SK-N-SH treated with all-trans-retinoic acid at 6 μM for 48 hours (cell line): ENCODE measurements at regions not wholly inside any gene's neighbourhood (a gene's known extent, or its start where the extent isn't known, plus 50 kb on each side); places are given as distances from the start of the nearest gene placed in this dataset.
A peak's percentile ranks its signal among the peaks of the same experiment; 100 is the strongest.

Experiments used
- ATAC-seq: fragments of 200-7000 bp; cut with Tn5 transposase; 3 replicates; pipeline ENCODE4 v1.9.1; 2020; ENCODE audit warnings: mild to moderate bottlenecking, moderate library complexity
- ARNTL ChIP-seq: fragments of 450-650 bp; formaldehyde crosslinking; IDR thresholded peaks from 2 replicates; pipeline ENCODE4 v1.5.0; 2020; ENCODE audit warnings: low read depth, mild to moderate bottlenecking, moderate library complexity, borderline replicate concordance
- BACH2 ChIP-seq: fragments of 250-450 bp; sonication (Bioruptor Pico); IDR thresholded peaks from 2 replicates; pipeline ENCODE4 v1.9.0; 2021; ENCODE audit warnings: mild to moderate bottlenecking, borderline replicate concordance
- CSDC2 ChIP-seq: fragments of 250-450 bp; sonication (Bioruptor Pico); IDR thresholded peaks from 2 replicates; pipeline ENCODE4 v1.5.0; 2020; ENCODE audit warnings: mild to moderate bottlenecking, moderate library complexity
- ESRRG ChIP-seq: fragments of 250-450 bp; sonication (Bioruptor Pico); IDR thresholded peaks from 2 replicates; pipeline ENCODE4 v1.6.1; 2021; ENCODE audit warnings: mild to moderate bottlenecking
- GLIS3 ChIP-seq: fragments of 250-450 bp; sonication (Bioruptor Pico); IDR thresholded peaks from 2 replicates; pipeline ENCODE4 v1.5.0; 2020; ENCODE audit warnings: mild to moderate bottlenecking, moderate library complexity
- ISL1 ChIP-seq: fragments of 250-450 bp; sonication (Bioruptor Pico); IDR thresholded peaks from 2 replicates; pipeline ENCODE4 v2.1.2; 2022; ENCODE audit warnings: mild to moderate bottlenecking, moderate library complexity
- PPARA ChIP-seq: fragments of 250-450 bp; sonication (Bioruptor Pico); IDR thresholded peaks from 2 replicates; pipeline ENCODE4 v1.5.0; 2020; ENCODE audit warnings: mild to moderate bottlenecking, borderline replicate concordance
- RARB ChIP-seq: fragments of 250-450 bp; sonication (Bioruptor Pico); IDR thresholded peaks from 2 replicates; pipeline ENCODE4 v1.8.0; 2021; ENCODE audit warnings: mild to moderate bottlenecking, moderate library complexity
- SNAI2 ChIP-seq: fragments of 250-450 bp; sonication (Bioruptor Pico); IDR thresholded peaks from 2 replicates; pipeline ENCODE4 v1.5.0; 2020; ENCODE audit warnings: mild to moderate bottlenecking, moderate library complexity
- TOX ChIP-seq: fragments of 250-450 bp; sonication (Bioruptor Pico); IDR thresholded peaks from 2 replicates; pipeline ENCODE4 v1.8.0; 2021; ENCODE audit warnings: mild to moderate bottlenecking, moderate library complexity, borderline replicate concordance
- TSHZ2 ChIP-seq: fragments of 250-450 bp; sonication (Bioruptor Pico); IDR thresholded peaks from 2 replicates; pipeline ENCODE4 v1.5.0; 2020; ENCODE audit warnings: mild to moderate bottlenecking, moderate library complexity
- ZC3H10 ChIP-seq: fragments of 250-450 bp; sonication (Bioruptor Pico); IDR thresholded peaks from 2 replicates; pipeline ENCODE4 v1.5.1; 2021; ENCODE audit warnings: mild to moderate bottlenecking, moderate library complexity
- ZFP3 ChIP-seq: fragments of 250-450 bp; sonication (Bioruptor Pico); IDR thresholded peaks from 2 replicates; pipeline ENCODE4 v1.5.0; 2020; ENCODE audit warnings: mild to moderate bottlenecking, moderate library complexity
- ZFP30 ChIP-seq: fragments of 450-650 bp; formaldehyde crosslinking; IDR thresholded peaks from 2 replicates; pipeline ENCODE4 v1.5.0; 2022; ENCODE audit warnings: mild to moderate bottlenecking, moderate library complexity
- ZNF565 ChIP-seq: fragments of 450-650 bp; formaldehyde crosslinking; conservative IDR thresholded peaks from 2 replicates; pipeline ENCODE4 v1.5.0; 2020; ENCODE audit warnings: low read depth, mild to moderate bottlenecking, moderate library complexity
- ZNF70 ChIP-seq: fragments of 450-650 bp; formaldehyde crosslinking; IDR thresholded peaks from 2 replicates; pipeline ENCODE4 v1.5.0; 2020; ENCODE audit warnings: mild to moderate bottlenecking, moderate library complexity
- TF ChIP-seq, protein P1 (sequence below): fragments of 250-450 bp; sonication (Bioruptor Pico); IDR thresholded peaks from 2 replicates; pipeline ENCODE4 v1.5.1; 2021; ENCODE audit warnings: mild to moderate bottlenecking, moderate library complexity
- TF ChIP-seq, protein P2 (sequence below): fragments of 250-450 bp; sonication (Bioruptor Pico); IDR thresholded peaks from 2 replicates; pipeline ENCODE4 v1.8.0; 2020; ENCODE audit warnings: mild to moderate bottlenecking, moderate library complexity, borderline replicate concordance

- TF ChIP-seq TSHZ2 (CRISPR knock-in tag) (no peak), SNAI2 (no peak), TOX (no peak), PPARA (CRISPR knock-in tag) (no peak), ISL1 (CRISPR knock-in tag) (no peak)
Observed at GRCh38 chr16:87231295-87231694, 85.9 kb downstream of the C16orf95 start (continued).

DNA sequence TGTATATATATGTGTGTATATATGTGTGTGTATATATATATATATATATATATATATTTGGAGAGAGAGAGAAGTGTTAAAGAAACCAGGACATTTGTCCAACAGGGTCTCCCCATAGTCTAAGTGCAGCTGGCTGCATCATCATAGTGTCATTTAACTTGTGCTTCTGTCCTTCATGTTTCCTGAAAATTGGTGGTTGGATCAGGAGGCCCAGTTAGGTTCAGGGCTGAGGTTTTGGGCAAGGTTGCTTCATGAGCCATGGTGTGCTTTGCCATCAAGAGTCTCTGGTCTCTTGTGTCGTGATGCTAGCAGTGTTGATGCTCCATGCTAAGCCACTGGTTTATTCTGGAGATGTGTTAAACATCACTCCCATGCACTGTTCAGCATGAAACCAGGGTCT is 85.3 kb downstream of the C16orf95 start:
- ATAC-seq: no peak
- TF ChIP-seq ARNTL (no peak), CSDC2 (CRISPR knock-in tag) (no peak), ISL1 (CRISPR knock-in tag) (no peak), RARB (CRISPR knock-in tag) (no peak), PPARA (CRISPR knock-in tag) (no peak), SNAI2 (no peak), ZNF565 (no peak), TOX (no peak), ZNF70 (CRISPR knock-in tag) (no peak)
- TF ChIP-seq, protein P1, sequence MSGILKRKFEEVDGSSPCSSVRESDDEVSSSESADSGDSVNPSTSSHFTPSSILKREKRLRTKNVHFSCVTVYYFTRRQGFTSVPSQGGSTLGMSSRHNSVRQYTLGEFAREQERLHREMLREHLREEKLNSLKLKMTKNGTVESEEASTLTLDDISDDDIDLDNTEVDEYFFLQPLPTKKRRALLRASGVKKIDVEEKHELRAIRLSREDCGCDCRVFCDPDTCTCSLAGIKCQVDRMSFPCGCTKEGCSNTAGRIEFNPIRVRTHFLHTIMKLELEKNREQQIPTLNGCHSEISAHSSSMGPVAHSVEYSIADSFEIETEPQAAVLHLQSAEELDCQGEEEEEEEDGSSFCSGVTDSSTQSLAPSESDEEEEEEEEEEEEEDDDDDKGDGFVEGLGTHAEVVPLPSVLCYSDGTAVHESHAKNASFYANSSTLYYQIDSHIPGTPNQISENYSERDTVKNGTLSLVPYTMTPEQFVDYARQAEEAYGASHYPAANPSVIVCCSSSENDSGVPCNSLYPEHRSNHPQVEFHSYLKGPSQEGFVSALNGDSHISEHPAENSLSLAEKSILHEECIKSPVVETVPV (CRISPR knock-in tag): no peak
- TF ChIP-seq, protein P2, sequence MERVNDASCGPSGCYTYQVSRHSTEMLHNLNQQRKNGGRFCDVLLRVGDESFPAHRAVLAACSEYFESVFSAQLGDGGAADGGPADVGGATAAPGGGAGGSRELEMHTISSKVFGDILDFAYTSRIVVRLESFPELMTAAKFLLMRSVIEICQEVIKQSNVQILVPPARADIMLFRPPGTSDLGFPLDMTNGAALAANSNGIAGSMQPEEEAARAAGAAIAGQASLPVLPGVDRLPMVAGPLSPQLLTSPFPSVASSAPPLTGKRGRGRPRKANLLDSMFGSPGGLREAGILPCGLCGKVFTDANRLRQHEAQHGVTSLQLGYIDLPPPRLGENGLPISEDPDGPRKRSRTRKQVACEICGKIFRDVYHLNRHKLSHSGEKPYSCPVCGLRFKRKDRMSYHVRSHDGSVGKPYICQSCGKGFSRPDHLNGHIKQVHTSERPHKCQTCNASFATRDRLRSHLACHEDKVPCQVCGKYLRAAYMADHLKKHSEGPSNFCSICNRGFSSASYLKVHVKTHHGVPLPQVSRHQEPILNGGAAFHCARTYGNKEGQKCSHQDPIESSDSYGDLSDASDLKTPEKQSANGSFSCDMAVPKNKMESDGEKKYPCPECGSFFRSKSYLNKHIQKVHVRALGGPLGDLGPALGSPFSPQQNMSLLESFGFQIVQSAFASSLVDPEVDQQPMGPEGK (CRISPR knock-in tag): no peak

DNA sequence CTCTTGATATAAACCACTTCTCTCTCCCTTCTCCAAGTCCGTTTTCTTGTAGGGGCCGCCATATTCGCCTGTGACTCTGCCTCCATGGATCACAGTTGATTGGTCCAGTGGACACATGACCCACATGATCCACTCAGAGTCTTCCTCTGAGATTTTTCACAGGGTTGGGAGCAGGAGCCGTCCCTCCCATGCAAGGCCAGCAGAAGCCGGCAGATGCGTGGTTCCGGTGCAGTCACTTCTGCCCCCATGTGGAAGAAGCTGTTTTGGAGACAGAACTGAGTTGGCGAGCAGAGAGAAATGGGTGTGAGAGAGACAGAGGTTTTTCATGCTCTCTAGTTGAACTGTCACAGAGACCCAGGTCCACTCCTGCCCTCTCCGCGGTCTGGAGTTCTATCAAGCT is 83.3 kb downstream of the C16orf95 start:
- peak; percentile 53 for ATAC-seq
- TF ChIP-seq CSDC2 (CRISPR knock-in tag): no peak
- no peak for TF ChIP-seq ARNTL
- TF ChIP-seq ZNF70 (CRISPR knock-in tag): no peak
- TF ChIP-seq RARB (CRISPR knock-in tag): no peak
- TF ChIP-seq ISL1 (CRISPR knock-in tag): no peak
- TF ChIP-seq, protein P1 (CRISPR knock-in tag): no peak
- no peak for TF ChIP-seq SNAI2
- TF ChIP-seq, all 23 proteins: peak for 0

- TF ChIP-seq ARNTL: no peak
- no peak for TF ChIP-seq ZC3H10 (CRISPR knock-in tag)
- TF ChIP-seq ZFP3 (CRISPR knock-in tag): no peak
- TF ChIP-seq GLIS3 (CRISPR knock-in tag): no peak
- TF ChIP-seq TOX: no peak
- TF ChIP-seq, protein P2 (CRISPR knock-in tag): no peak
- no peak for TF ChIP-seq PPARA (CRISPR knock-in tag)
- no peak for TF ChIP-seq ZNF70 (CRISPR knock-in tag)
- no peak for TF ChIP-seq ZNF565
- TF ChIP-seq ZFP30: no peak
- TF ChIP-seq BACH2 (CRISPR knock-in tag): no peak
- no peak for TF ChIP-seq SNAI2
- no peak for TF ChIP-seq RARB (CRISPR knock-in tag)
- no peak for TF ChIP-seq ESRRG (CRISPR knock-in tag)
- no peak for ATAC-seq
Observed at GRCh38 chr16:87234601-87235000, 82.6 kb downstream of the C16orf95 start.
